ENCODE measurements at regions not wholly inside any gene's neighbourhood (a gene's known extent, or its start where the extent isn't known, plus 50 kb on each side); places are given as distances from the start of the nearest gene placed in this dataset.

- no peak for ATAC-seq
- RAD21 ChIA-PET (ENCODE audit: unreplicated experiment): no interaction called here
- DNase-seq (ENCODE audit: low read depth, low spot score): no peak
- Histone ChIP-seq H3K27me3 (replicated peaks in 1 of 2; ENCODE audit: control insufficient read depth in 2 of 2, insufficient read depth in 2 of 2, low read length in 1 of 2) (no peaks in the 10 kb centered on the region), H3K79me2 (ENCODE audit: control insufficient read depth, insufficient read depth, low read length) (no peaks in the 10 kb centered on the region), H3K9me3 (replicated peaks; ENCODE audit: control insufficient read depth, insufficient read depth, low read length) (no peaks in the 10 kb centered on the region), H2AFZ (ENCODE audit: control insufficient read depth, low read depth, low read length) (no peak overlapping the region), H3K36me3 (ENCODE audit: control insufficient read depth in 2 of 2, insufficient read depth in 2 of 2, low read length in 1 of 2) (no peaks in the 10 kb centered on the region), H3K4me1 (ENCODE audit: control insufficient read depth, insufficient read depth, low read length) (no peaks in the 10 kb centered on the region), H3K27ac (ENCODE audit: control insufficient read depth, insufficient read depth) (no peak overlapping the region), H3K4me2 (ENCODE audit: control insufficient read depth, insufficient read depth) (no peak overlapping the region), H3K4me3 (no peak overlapping the region), H4K20me1 (ENCODE audit: control insufficient read depth, insufficient read depth) (no peaks in the 10 kb centered on the region), H3K9ac (ENCODE audit: control insufficient read depth, insufficient read depth, low read length) (no peak overlapping the region)
- intact Hi-C loops (cut with micrococcal nuclease; ENCODE audit: unreplicated experiment) (no loop called here), in situ Hi-C loops (cut with MboI) (no loop called here)
- WGBS (ENCODE audit: insufficient coverage, insufficient replicate concordance, low lambda C conversion rate, missing lambda C conversion rate): 0% methylated on average over 1 of the region's 1 CpG
- TF ChIP-seq KLF5 (IDR thresholded peaks at IDR 0.05; ENCODE audit: partially characterized antibody) (no peak), SPI1 (IDR thresholded peaks at IDR 0.05; ENCODE audit: borderline replicate concordance, insufficient read depth, low read depth, low read length) (no peak), RELA (IDR thresholded peaks at IDR 0.05; ENCODE audit: borderline replicate concordance, partially characterized antibody) (no peak), E2F4 (IDR thresholded peaks at IDR 0.05; ENCODE audit: low read depth, low read length) (no peak), CEBPZ (IDR thresholded peaks at IDR 0.05; ENCODE audit: low read depth, low read length) (no peak), FOS (IDR thresholded peaks at IDR 0.05; ENCODE audit: borderline replicate concordance, extremely low read depth, insufficient read length) (no peak), NR2F1 (conservative IDR thresholded peaks at IDR 0.05) (no peak), HCFC1 (IDR thresholded peaks at IDR 0.05; ENCODE audit: low read length) (no peak), RCOR1 (conservative IDR thresholded peaks at IDR 0.05; ENCODE audit: low read depth, low read length) (no peak), JUND (IDR thresholded peaks at IDR 0.05; ENCODE audit: low read depth, low read length) (no peak), KDM1A (IDR thresholded peaks at IDR 0.05; ENCODE audit: borderline replicate concordance) (no peak), CREB1 (IDR thresholded peaks at IDR 0.05; ENCODE audit: low read depth) (no peak), E4F1 (IDR thresholded peaks at IDR 0.05; ENCODE audit: borderline replicate concordance, partially characterized antibody) (no peak), PKNOX1 (IDR thresholded peaks at IDR 0.05) (no peak), BHLHE40 (IDR thresholded peaks at IDR 0.05; ENCODE audit: borderline replicate concordance in 1 of 2, low read depth in 2 of 2, low read length in 1 of 2) (no peak), CHD2 (IDR thresholded peaks at IDR 0.05; ENCODE audit: borderline replicate concordance, low read depth, low read length) (no peak), TCF3 (IDR thresholded peaks at IDR 0.05; ENCODE audit: borderline replicate concordance, insufficient read depth, low read depth, low read length) (no peak)
- no peak for FAIRE-seq
- SMC1A ChIA-PET (ENCODE audit: uncharacterized antibody, unreplicated experiment): no interaction called here
- no TSS peak for BruUV-seq (replicated peaks)
- POLR2A ChIA-PET: no interaction called here
- CTCF ChIA-PET: no interaction called here
These were observed 134.2 kb upstream of the CARD18 start for GRCh38 chr11:105273660-105274280.

Measured in GM12878 (cell line).